RWPE2 (cell line): ENCODE measurements at regions not wholly inside any gene's neighbourhood (a gene's known extent, or its start where the extent isn't known, plus 50 kb on each side); places are given as distances from the start of the nearest gene placed in this dataset.

Experiments used
- ATAC-seq: fragments of 200-7000 bp; cut with Tn5 transposase; 3 replicates; pipeline ENCODE4 v1.9.1; 2021; ENCODE audit warnings: low read depth
- DNase-seq: peaks from one replicate; pipeline ENCODE4 v3.0.0-alpha.2; 2020; ENCODE audit warnings: low spot score
- H3K27ac ChIP-seq: fragments of 450-650 bp; 2 replicates; pipeline ENCODE4 v1.5.1; 2017; ENCODE audit warnings: mild to moderate bottlenecking; ENCODE audit not compliant: poor library complexity, severe bottlenecking
- H3K27me3 ChIP-seq: fragments of 250-450 bp; sonication (Bioruptor Pico); 2 replicates; pipeline ENCODE4 v1.5.1; 2021; ENCODE audit warnings: mild to moderate bottlenecking, moderate library complexity; ENCODE audit not compliant: insufficient read depth, poor library complexity, severe bottlenecking
- H3K36me3 ChIP-seq: fragments of 250-450 bp; sonication (Bioruptor Pico); 2 replicates; pipeline ENCODE4 v1.5.1; 2020; ENCODE audit warnings: low read depth, mild to moderate bottlenecking, moderate library complexity
- H3K4me1 ChIP-seq: fragments of 250-450 bp; sonication (Bioruptor Pico); 2 replicates; pipeline ENCODE4 v1.5.1; 2021; ENCODE audit warnings: mild to moderate bottlenecking, moderate library complexity; ENCODE audit not compliant: insufficient read depth, poor library complexity, severe bottlenecking
- H3K4me3 ChIP-seq: fragments of 250-450 bp; sonication (Bioruptor Pico); 2 replicates; pipeline ENCODE4 v1.5.1; 2021; ENCODE audit warnings: mild to moderate bottlenecking, moderate library complexity; ENCODE audit not compliant: severe bottlenecking
- H3K9me3 ChIP-seq: fragments of 250-450 bp; sonication (Bioruptor Pico); 2 replicates; pipeline ENCODE4 v1.5.1; 2021; ENCODE audit warnings: mild to moderate bottlenecking, moderate library complexity; ENCODE audit not compliant: severe bottlenecking
- CTCF ChIP-seq: fragments of 450-650 bp; IDR thresholded peaks from one replicate; pipeline ENCODE4 v1.5.1; 2017; ENCODE audit warnings: mild to moderate bottlenecking, moderate library complexity; ENCODE audit not compliant: poor library complexity, severe bottlenecking

DNA sequence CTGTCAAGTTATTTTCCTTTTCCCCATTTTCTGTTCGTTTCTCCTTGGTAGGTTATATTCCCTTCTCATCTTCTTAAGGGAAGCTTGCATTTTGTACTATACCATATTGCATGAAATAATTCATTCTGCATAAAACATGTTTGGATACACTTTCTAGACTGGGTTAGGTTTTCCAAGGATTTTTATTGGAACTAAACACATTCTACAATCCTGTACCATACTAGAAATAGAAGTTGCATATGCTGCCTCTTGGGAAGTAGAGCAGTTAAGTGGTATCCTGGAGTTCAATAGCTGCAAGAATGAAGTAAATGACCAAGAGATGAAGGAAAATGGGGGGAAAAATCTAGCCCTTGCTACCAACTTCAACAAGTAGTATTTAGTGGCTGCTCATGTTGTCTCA lies 393.7 kb upstream of the SLIT2 start:
- no peaks in the 10 kb centered on the region for H3K9me3 ChIP-seq
- TF ChIP-seq CTCF, result no peak
- ATAC-seq, result no peak

GRCh38 chr4:19857380-19857779 lies 394.3 kb upstream of the SLIT2 start:
- TF ChIP-seq CTCF, result no peak
- ATAC-seq (no peak), DNase-seq (no peak)
- Histone ChIP-seq H3K36me3 (no peaks in the 10 kb centered on the region), H3K27me3 (no peaks in the 10 kb centered on the region), H3K4me1 (no peaks in the 10 kb centered on the region), H3K4me3 (no peak overlapping the region), H3K9me3 (no peaks in the 10 kb centered on the region), H3K27ac (no peak overlapping the region)

More for the DNA sequence above, 393.7 kb upstream of the SLIT2 start:
- Histone ChIP-seq H3K36me3 (no peaks in the 10 kb centered on the region), H3K27ac (no peak overlapping the region), H3K4me3 (no peak overlapping the region), H3K4me1 (no peaks in the 10 kb centered on the region), H3K27me3 (no peaks in the 10 kb centered on the region)
- no peak for DNase-seq

DNA sequence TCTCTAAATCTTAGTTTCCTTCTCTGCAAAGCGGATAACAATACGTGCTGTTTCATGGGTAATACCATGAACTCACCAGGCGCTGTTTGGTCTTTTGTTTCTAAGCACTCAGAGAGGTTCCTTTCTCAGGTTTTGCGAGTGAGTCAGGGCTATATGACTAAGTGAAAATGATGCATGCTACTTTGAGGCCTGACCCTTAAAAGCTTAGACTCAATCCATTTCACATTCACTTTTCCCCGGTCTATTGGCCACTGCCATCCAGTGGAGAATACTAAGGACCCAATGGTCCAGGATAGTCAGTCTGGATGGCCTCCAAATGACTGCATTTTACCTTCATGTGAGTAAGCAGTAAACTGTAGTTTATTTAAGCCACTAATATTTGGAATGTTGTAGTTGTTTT lies 400.8 kb upstream of the SLIT2 start:
- H3K36me3 ChIP-seq, result no peaks in the 10 kb centered on the region
- ATAC-seq, result peak; percentile 100
- TF ChIP-seq CTCF, result peak; percentile 61
- peaks cover 8% of the 10 kb centered on the region for H3K4me1 ChIP-seq
- DNase-seq, result peak; percentile 39
- peak overlapping the region; percentile 28 for H3K27ac ChIP-seq
- no peaks in the 10 kb centered on the region for H3K27me3 ChIP-seq
- H3K4me3 ChIP-seq, result no peak overlapping the region
- no peaks in the 10 kb centered on the region for H3K9me3 ChIP-seq

DNA sequence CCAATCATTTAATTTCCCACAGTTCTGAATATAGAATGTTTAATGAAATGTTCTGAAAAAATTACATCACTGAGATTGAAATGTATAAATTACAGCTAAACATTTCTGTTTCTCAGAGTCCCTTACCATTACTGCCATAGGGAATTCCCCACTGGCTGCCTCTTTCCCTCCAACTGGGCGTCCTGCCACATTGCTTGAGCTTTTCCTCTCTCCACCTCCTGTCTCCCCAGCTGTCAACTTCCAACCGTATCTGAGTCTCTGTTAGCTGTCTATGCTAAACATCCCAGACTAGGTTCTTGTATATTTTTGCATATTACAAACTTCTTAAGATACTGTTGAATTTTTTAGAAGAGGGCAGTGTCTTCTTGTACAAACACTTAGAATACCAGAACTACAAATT lies 407.3 kb upstream of the SLIT2 start:
- no peak overlapping the region for H3K27ac ChIP-seq
- H3K4me1 ChIP-seq, result no peaks in the 10 kb centered on the region
- H3K9me3 ChIP-seq, result no peaks in the 10 kb centered on the region
- DNase-seq, result no peak
- no peak for TF ChIP-seq CTCF
- H3K36me3 ChIP-seq, result no peaks in the 10 kb centered on the region
- no peaks in the 10 kb centered on the region for H3K27me3 ChIP-seq
- H3K4me3 ChIP-seq, result no peak overlapping the region
- no peak for ATAC-seq

- Histone ChIP-seq H3K36me3 (no peaks in the 10 kb centered on the region), H3K27ac (no peak overlapping the region), H3K4me1 (no peaks in the 10 kb centered on the region), H3K9me3 (no peaks in the 10 kb centered on the region), H3K4me3 (no peak overlapping the region), H3K27me3 (no peaks in the 10 kb centered on the region)
- TF ChIP-seq CTCF, result no peak
- no peak for DNase-seq
- no peak for ATAC-seq
These were observed 409.2 kb upstream of the SLIT2 start for GRCh38 chr4:19842471-19842870.
